B cell (primary cell): ENCODE measurements at regions not wholly inside any gene's neighbourhood (a gene's known extent, or its start where the extent isn't known, plus 50 kb on each side); places are given as distances from the start of the nearest gene placed in this dataset.

Source experiments
- CTCF ChIP-seq: fragments of 200-600 bp; IDR thresholded peaks from one replicate; pipeline ENCODE4 v1.8.0; 2022; ENCODE audit warnings: antibody characterized with exemption, mild to moderate bottlenecking
- EZH2 ChIP-seq: IDR thresholded peaks from 2 replicates; pipeline ENCODE4 v1.6.1; 2012; ENCODE audit warnings: borderline replicate concordance, low read depth, mild to moderate bottlenecking, moderate library complexity, low read length; ENCODE audit not compliant: insufficient read depth, poor library complexity, severe bottlenecking

GRCh38 chrX:42465821-42466220 lies 312.1 kb downstream of the PPP1R2C start:
- TF ChIP-seq CTCF (no peak), EZH2 (no peak)
